HG03354 (cell line): ENCODE measurements at regions not wholly inside any gene's neighbourhood (a gene's known extent, or its start where the extent isn't known, plus 50 kb on each side); places are given as distances from the start of the nearest gene placed in this dataset.

Experiments
- ATAC-seq: cut with Tn5 transposase; IDR thresholded peaks from one replicate; pipeline ENCODE4 v1.9.1; 2021; ENCODE audit warnings: mild to moderate bottlenecking; ENCODE audit not compliant: unreplicated experiment, poor library complexity, severe bottlenecking

GRCh38 chr3:22101351-22101750, 350.3 kb upstream of the ZNF385D start:
- ATAC-seq = no peak

GRCh38 chr3:22101811-22102210, 350.8 kb upstream of the ZNF385D start:
- ATAC-seq = no peak

- ATAC-seq = no peak
Observed at GRCh38 chr3:22103423-22103822, 352.4 kb upstream of the ZNF385D start.

- no peak for ATAC-seq
Observed at GRCh38 chr3:22106213-22106896, 355.3 kb upstream of the ZNF385D start.

GRCh38 chr3:22111226-22111625, 360.2 kb upstream of the ZNF385D start:
- ATAC-seq = no peak

- no peak for ATAC-seq
Observed at GRCh38 chr3:22113453-22113852, 362.4 kb upstream of the ZNF385D start.

- no peak for ATAC-seq
Observed at GRCh38 chr3:22115581-22115980, 364.6 kb upstream of the ZNF385D start.

GRCh38 chr3:22117091-22117490, 366.1 kb upstream of the ZNF385D start:
- ATAC-seq = no peak

- no peak for ATAC-seq
Observed at GRCh38 chr3:22117751-22118346, 366.8 kb upstream of the ZNF385D start.

- no peak for ATAC-seq
Observed at GRCh38 chr3:22118542-22118941, 367.5 kb upstream of the ZNF385D start.

- ATAC-seq = peak; percentile 81
Observed at GRCh38 chr3:22121068-22121701, 370.2 kb upstream of the ZNF385D start.

- peak; percentile 77 for ATAC-seq
Observed at GRCh38 chr3:22122567-22122966, 371.6 kb upstream of the ZNF385D start.

- ATAC-seq = no peak
Observed at GRCh38 chr3:22129101-22129500, 378.1 kb upstream of the ZNF385D start.

- ATAC-seq = no peak
Observed at GRCh38 chr3:22141769-22142168, 390.8 kb upstream of the ZNF385D start.

- no peak for ATAC-seq
Observed at GRCh38 chr3:22147161-22147560, 396.2 kb upstream of the ZNF385D start.

GRCh38 chr3:22156868-22157267, 405.9 kb upstream of the ZNF385D start:
- peak; percentile 58 for ATAC-seq

GRCh38 chr3:22157848-22158247, 406.8 kb upstream of the ZNF385D start:
- ATAC-seq = no peak

- no peak for ATAC-seq
Observed at GRCh38 chr3:22159004-22159695, 408.1 kb upstream of the ZNF385D start.

GRCh38 chr3:22161315-22161714, 410.3 kb upstream of the ZNF385D start:
- ATAC-seq = no peak

GRCh38 chr3:22170370-22170769, 419.4 kb upstream of the ZNF385D start:
- ATAC-seq = no peak

GRCh38 chr3:22172964-22173363, 422.0 kb upstream of the ZNF385D start:
- ATAC-seq = no peak
